ENCODE measurements at regions not wholly inside any gene's neighbourhood (a gene's known extent, or its start where the extent isn't known, plus 50 kb on each side); places are given as distances from the start of the nearest gene placed in this dataset.

GRCh38 chr16:64489449-64489848, 632.4 kb downstream of the CDH11 start:
- DNase-seq (ENCODE audit: low read depth in 1 of 2, low spot score in 1 of 2), result no peak
- H3K36me3 ChIP-seq, result no peaks in the 10 kb centered on the region
- H3K9me3 ChIP-seq (ENCODE audit: low read depth), result no peaks in the 10 kb centered on the region
- TF ChIP-seq CTCF (IDR thresholded peaks at IDR 0.05; ENCODE audit: low read depth, low read length), result no peak
- H3K4me1 ChIP-seq (ENCODE audit: low read depth), result no peaks in the 10 kb centered on the region
- no peaks in the 10 kb centered on the region for H3K27me3 ChIP-seq
- no peak overlapping the region for H3K4me3 ChIP-seq
- H3K27ac ChIP-seq, result no peak overlapping the region

- TF ChIP-seq CTCF (IDR thresholded peaks at IDR 0.05; ENCODE audit: low read depth, low read length), result no peak
Measured at GRCh38 chr16:64486561-64486960, 635.3 kb downstream of the CDH11 start.

GRCh38 chr16:64481497-64481896, 640.4 kb downstream of the CDH11 start:
- Histone ChIP-seq H3K36me3 (no peaks in the 10 kb centered on the region), H3K27me3 (no peaks in the 10 kb centered on the region), H3K9me3 (ENCODE audit: low read depth) (no peaks in the 10 kb centered on the region), H3K4me3 (no peak overlapping the region), H3K4me1 (ENCODE audit: low read depth) (peaks cover 12% of the 10 kb centered on the region), H3K27ac (no peak overlapping the region)
- no peak for DNase-seq (ENCODE audit: low read depth in 1 of 2, low spot score in 1 of 2)
- TF ChIP-seq CTCF (IDR thresholded peaks at IDR 0.05; ENCODE audit: low read depth, low read length), result no peak

More at GRCh38 chr16:64486561-64486960, 635.3 kb downstream of the CDH11 start:
- no peak overlapping the region for H3K4me3 ChIP-seq
- H3K36me3 ChIP-seq, result no peaks in the 10 kb centered on the region
- no peaks in the 10 kb centered on the region for H3K9me3 ChIP-seq (ENCODE audit: low read depth)
- no peaks in the 10 kb centered on the region for H3K27me3 ChIP-seq
- DNase-seq (ENCODE audit: low read depth in 1 of 2, low spot score in 1 of 2), result no peak
- H3K27ac ChIP-seq, result no peak overlapping the region
- H3K4me1 ChIP-seq (ENCODE audit: low read depth), result no peaks in the 10 kb centered on the region

GRCh38 chr16:64478252-64478906, 643.5 kb downstream of the CDH11 start:
- Histone ChIP-seq H3K9me3 (ENCODE audit: low read depth) (no peaks in the 10 kb centered on the region), H3K27ac (peak overlapping the region; percentile 27), H3K4me3 (no peak overlapping the region), H3K4me1 (ENCODE audit: low read depth) (peaks cover 21% of the 10 kb centered on the region), H3K36me3 (no peaks in the 10 kb centered on the region), H3K27me3 (no peaks in the 10 kb centered on the region)
- TF ChIP-seq CTCF (IDR thresholded peaks at IDR 0.05; ENCODE audit: low read depth, low read length), result no peak
- peak; percentile 14 to 71 for DNase-seq (ENCODE audit: low read depth in 1 of 2, low spot score in 1 of 2)

GRCh38 chr16:64475627-64476351, 646.1 kb downstream of the CDH11 start:
- peak; percentile 30 to 60 for DNase-seq (ENCODE audit: low read depth in 1 of 2, low spot score in 1 of 2)
- TF ChIP-seq CTCF (IDR thresholded peaks at IDR 0.05; ENCODE audit: low read depth, low read length), result no peak
- peak overlapping the region; percentile 29 for H3K27ac ChIP-seq
- H3K27me3 ChIP-seq, result no peaks in the 10 kb centered on the region
- no peak overlapping the region for H3K4me3 ChIP-seq
- H3K36me3 ChIP-seq, result no peaks in the 10 kb centered on the region
- H3K9me3 ChIP-seq (ENCODE audit: low read depth), result no peaks in the 10 kb centered on the region
- H3K4me1 ChIP-seq (ENCODE audit: low read depth), result peaks cover 21% of the 10 kb centered on the region

Data from cardiac muscle cell (in vitro differentiated cells and primary cell).